GM23338 (cell line): ENCODE measurements at regions not wholly inside any gene's neighbourhood (a gene's known extent, or its start where the extent isn't known, plus 50 kb on each side); places are given as distances from the start of the nearest gene placed in this dataset.

Source experiments
- ATAC-seq: fragments of 200-7000 bp; cut with Tn5 transposase; 3 replicates; pipeline ENCODE4 v1.9.1; 2020
- DNase-seq: peaks from one replicate; pipeline ENCODE4 v3.0.0-alpha.2; 2015; ENCODE audit warnings: low spot score
- H2AFZ ChIP-seq: fragments of 200-600 bp; sonication (generic); 2 replicates; pipeline ENCODE4 v1.8.0; 2016; ENCODE audit warnings: antibody characterized with exemption, mild to moderate bottlenecking, moderate library complexity
- H3F3A ChIP-seq: fragments of 200-600 bp; sonication (generic); replicated peaks from 2 replicates; pipeline ENCODE4 v1.8.0; 2017; ENCODE audit warnings: antibody characterized with exemption, mixed run types, low read depth
- H3K27ac ChIP-seq: fragments of 200-600 bp; sonication (generic); 2 replicates; pipeline ENCODE4 v1.6.1; 2016; ENCODE audit warnings: low read depth
- H3K27me3 ChIP-seq: fragments of 200-600 bp; sonication (generic); 2 replicates; pipeline ENCODE4 v1.8.0; 2016; ENCODE audit warnings: mild to moderate bottlenecking, mixed run types, moderate library complexity; ENCODE audit not compliant: insufficient read depth
- H3K36me3 ChIP-seq: fragments of 200-600 bp; sonication (generic); 2 replicates; pipeline ENCODE4 v1.8.0; 2016; ENCODE audit warnings: mild to moderate bottlenecking; ENCODE audit not compliant: insufficient read depth
- H3K4me1 ChIP-seq: fragments of 200-600 bp; sonication (generic); 2 replicates; pipeline ENCODE4 v1.8.0; 2016; ENCODE audit warnings: mild to moderate bottlenecking, moderate library complexity; ENCODE audit not compliant: insufficient read depth
- H3K4me2 ChIP-seq: fragments of 200-600 bp; sonication (generic); 2 replicates; pipeline ENCODE4 v1.7.1; 2017; ENCODE audit warnings: mixed run types
- H3K4me3 ChIP-seq: fragments of 200-600 bp; sonication (generic); 2 replicates; pipeline ENCODE4 v1.6.1; 2016; ENCODE audit warnings: mixed run types
- H3K79me2 ChIP-seq: fragments of 200-600 bp; sonication (generic); replicated peaks from 2 replicates; pipeline ENCODE4 v1.8.0; 2017; ENCODE audit warnings: mild to moderate bottlenecking; ENCODE audit not compliant: insufficient read depth
- H3K9me2 ChIP-seq: fragments of 200-600 bp; sonication (generic); 2 replicates; pipeline ENCODE4 v1.8.0; 2017; ENCODE audit not compliant: insufficient read depth
- H4K20me1 ChIP-seq: fragments of 200-600 bp; sonication (generic); replicated peaks from 2 replicates; pipeline ENCODE4 v1.8.0; 2017; ENCODE audit warnings: mild to moderate bottlenecking; ENCODE audit not compliant: insufficient read depth
- H3K27ac Mint-ChIP-seq: 2 replicates; pipeline ENCODE4 v1.8.0; 2020; ENCODE audit warnings: inconsistent platforms, mild to moderate bottlenecking, moderate library complexity, mixed read lengths
- H3K27me3 Mint-ChIP-seq: 3 replicates; pipeline ENCODE4 v1.8.0; 2022; ENCODE audit warnings: low read depth, mild to moderate bottlenecking, moderate library complexity, mixed read lengths, inconsistent platforms; ENCODE audit not compliant: insufficient read depth, poor library complexity
- H3K36me3 Mint-ChIP-seq: 3 replicates; pipeline ENCODE4 v1.8.0; 2021; ENCODE audit warnings: low read depth, mild to moderate bottlenecking, inconsistent platforms, moderate library complexity, mixed read lengths
- H3K4me1 Mint-ChIP-seq: 3 replicates; pipeline ENCODE4 v1.8.0; 2020; ENCODE audit warnings: mild to moderate bottlenecking, inconsistent platforms, mixed read lengths
- H3K4me3 Mint-ChIP-seq: 3 replicates; pipeline ENCODE4 v1.8.0; 2021; ENCODE audit warnings: moderate library complexity, mild to moderate bottlenecking, inconsistent platforms, mixed read lengths
- H3K9me3 Mint-ChIP-seq: 3 replicates; pipeline ENCODE4 v1.8.0; 2020; ENCODE audit warnings: moderate library complexity, mild to moderate bottlenecking, inconsistent platforms, mixed read lengths
- CREB1 ChIP-seq: fragments of 250-450 bp; sonication (Bioruptor Pico); IDR thresholded peaks from 2 replicates; pipeline ENCODE4 v1.5.0; 2020; ENCODE audit warnings: low read depth, mild to moderate bottlenecking, moderate library complexity
- EZH2 ChIP-seq: fragments of 200-600 bp; sonication (generic); IDR thresholded peaks from one replicate; pipeline ENCODE4 v1.8.0; 2017; ENCODE audit warnings: antibody characterized with exemption, mild to moderate bottlenecking, low read depth; ENCODE audit not compliant: unreplicated experiment
- EZH2phosphoT487 ChIP-seq: fragments of 200-600 bp; sonication (generic); IDR thresholded peaks from one replicate; pipeline ENCODE4 v1.8.1; 2018; ENCODE audit warnings: antibody characterized with exemption; ENCODE audit not compliant: unreplicated experiment
- NANOG ChIP-seq: IDR thresholded peaks from 2 replicates; pipeline ENCODE4 v1.6.1; 2016; ENCODE audit warnings: antibody characterized with exemption, borderline replicate concordance
- POLR2AphosphoS5 ChIP-seq: IDR thresholded peaks from 2 replicates; pipeline ENCODE4 v1.6.1; 2016; ENCODE audit warnings: antibody characterized with exemption, low read depth
- STAT1 ChIP-seq: IDR thresholded peaks from one replicate; pipeline ENCODE4 v1.6.1; 2016; ENCODE audit warnings: antibody characterized with exemption; ENCODE audit not compliant: unreplicated experiment
- ZNF114 ChIP-seq: fragments of 250-450 bp; sonication (Bioruptor Pico); IDR thresholded peaks from 2 replicates; pipeline ENCODE4 v1.5.0; 2020; ENCODE audit warnings: mild to moderate bottlenecking, moderate library complexity
- ZNF331 ChIP-seq: fragments of 250-450 bp; sonication (Bioruptor Pico); IDR thresholded peaks from 2 replicates; pipeline ENCODE4 v1.5.0; 2020; ENCODE audit warnings: low read depth, mild to moderate bottlenecking, moderate library complexity
- TF ChIP-seq, protein P1 (sequence below): fragments of 250-450 bp; sonication (Bioruptor Pico); IDR thresholded peaks from 2 replicates; pipeline ENCODE4 v1.5.0; 2020; ENCODE audit warnings: mild to moderate bottlenecking, moderate library complexity
- TF ChIP-seq, protein P2 (sequence below): IDR thresholded peaks from 2 replicates; pipeline ENCODE4 v1.6.1; 2016; ENCODE audit warnings: antibody characterized with exemption
- TF ChIP-seq, protein P3 (sequence below), 2 experiments: fragments of 200-600 bp in 1 of 2; sonication (generic) in 1 of 2; conservative IDR thresholded peaks; 2 replicates each; pipeline versions ENCODE4 v1.5.1 to v1.6.1; 2016 to 2017; ENCODE audit warnings: antibody characterized with exemption in 2 of 2, low read depth in 2 of 2, mild to moderate bottlenecking in 2 of 2, moderate library complexity in 1 of 2

DNA sequence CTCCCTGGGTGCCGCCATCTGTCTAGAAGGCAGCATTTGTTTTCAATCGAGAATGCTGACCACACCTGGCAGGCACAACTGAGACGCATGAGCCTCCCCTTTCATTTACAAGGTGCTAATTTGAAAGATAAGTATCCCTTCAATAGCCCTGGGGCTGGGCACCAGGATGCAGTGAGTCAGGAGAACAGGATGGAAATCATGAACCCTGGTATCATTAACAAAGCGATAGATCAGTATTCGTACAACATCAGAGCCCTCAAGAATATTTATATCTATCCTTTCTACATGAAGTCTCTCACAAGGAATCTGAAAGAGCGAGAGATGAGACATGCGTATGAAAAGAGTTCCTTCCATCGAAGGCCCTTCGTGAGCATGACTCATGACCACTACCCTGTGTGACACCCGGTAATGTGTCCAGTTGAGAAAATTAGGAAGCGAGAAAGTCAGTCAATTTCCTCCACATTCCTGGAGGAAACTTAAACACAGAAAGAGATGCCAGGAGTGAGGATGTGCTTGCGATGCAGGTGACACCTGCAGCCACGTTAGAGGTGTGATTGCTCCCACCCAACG, 123.1 kb upstream of the PITRM1 start (continued):
- TF ChIP-seq, protein P1, sequence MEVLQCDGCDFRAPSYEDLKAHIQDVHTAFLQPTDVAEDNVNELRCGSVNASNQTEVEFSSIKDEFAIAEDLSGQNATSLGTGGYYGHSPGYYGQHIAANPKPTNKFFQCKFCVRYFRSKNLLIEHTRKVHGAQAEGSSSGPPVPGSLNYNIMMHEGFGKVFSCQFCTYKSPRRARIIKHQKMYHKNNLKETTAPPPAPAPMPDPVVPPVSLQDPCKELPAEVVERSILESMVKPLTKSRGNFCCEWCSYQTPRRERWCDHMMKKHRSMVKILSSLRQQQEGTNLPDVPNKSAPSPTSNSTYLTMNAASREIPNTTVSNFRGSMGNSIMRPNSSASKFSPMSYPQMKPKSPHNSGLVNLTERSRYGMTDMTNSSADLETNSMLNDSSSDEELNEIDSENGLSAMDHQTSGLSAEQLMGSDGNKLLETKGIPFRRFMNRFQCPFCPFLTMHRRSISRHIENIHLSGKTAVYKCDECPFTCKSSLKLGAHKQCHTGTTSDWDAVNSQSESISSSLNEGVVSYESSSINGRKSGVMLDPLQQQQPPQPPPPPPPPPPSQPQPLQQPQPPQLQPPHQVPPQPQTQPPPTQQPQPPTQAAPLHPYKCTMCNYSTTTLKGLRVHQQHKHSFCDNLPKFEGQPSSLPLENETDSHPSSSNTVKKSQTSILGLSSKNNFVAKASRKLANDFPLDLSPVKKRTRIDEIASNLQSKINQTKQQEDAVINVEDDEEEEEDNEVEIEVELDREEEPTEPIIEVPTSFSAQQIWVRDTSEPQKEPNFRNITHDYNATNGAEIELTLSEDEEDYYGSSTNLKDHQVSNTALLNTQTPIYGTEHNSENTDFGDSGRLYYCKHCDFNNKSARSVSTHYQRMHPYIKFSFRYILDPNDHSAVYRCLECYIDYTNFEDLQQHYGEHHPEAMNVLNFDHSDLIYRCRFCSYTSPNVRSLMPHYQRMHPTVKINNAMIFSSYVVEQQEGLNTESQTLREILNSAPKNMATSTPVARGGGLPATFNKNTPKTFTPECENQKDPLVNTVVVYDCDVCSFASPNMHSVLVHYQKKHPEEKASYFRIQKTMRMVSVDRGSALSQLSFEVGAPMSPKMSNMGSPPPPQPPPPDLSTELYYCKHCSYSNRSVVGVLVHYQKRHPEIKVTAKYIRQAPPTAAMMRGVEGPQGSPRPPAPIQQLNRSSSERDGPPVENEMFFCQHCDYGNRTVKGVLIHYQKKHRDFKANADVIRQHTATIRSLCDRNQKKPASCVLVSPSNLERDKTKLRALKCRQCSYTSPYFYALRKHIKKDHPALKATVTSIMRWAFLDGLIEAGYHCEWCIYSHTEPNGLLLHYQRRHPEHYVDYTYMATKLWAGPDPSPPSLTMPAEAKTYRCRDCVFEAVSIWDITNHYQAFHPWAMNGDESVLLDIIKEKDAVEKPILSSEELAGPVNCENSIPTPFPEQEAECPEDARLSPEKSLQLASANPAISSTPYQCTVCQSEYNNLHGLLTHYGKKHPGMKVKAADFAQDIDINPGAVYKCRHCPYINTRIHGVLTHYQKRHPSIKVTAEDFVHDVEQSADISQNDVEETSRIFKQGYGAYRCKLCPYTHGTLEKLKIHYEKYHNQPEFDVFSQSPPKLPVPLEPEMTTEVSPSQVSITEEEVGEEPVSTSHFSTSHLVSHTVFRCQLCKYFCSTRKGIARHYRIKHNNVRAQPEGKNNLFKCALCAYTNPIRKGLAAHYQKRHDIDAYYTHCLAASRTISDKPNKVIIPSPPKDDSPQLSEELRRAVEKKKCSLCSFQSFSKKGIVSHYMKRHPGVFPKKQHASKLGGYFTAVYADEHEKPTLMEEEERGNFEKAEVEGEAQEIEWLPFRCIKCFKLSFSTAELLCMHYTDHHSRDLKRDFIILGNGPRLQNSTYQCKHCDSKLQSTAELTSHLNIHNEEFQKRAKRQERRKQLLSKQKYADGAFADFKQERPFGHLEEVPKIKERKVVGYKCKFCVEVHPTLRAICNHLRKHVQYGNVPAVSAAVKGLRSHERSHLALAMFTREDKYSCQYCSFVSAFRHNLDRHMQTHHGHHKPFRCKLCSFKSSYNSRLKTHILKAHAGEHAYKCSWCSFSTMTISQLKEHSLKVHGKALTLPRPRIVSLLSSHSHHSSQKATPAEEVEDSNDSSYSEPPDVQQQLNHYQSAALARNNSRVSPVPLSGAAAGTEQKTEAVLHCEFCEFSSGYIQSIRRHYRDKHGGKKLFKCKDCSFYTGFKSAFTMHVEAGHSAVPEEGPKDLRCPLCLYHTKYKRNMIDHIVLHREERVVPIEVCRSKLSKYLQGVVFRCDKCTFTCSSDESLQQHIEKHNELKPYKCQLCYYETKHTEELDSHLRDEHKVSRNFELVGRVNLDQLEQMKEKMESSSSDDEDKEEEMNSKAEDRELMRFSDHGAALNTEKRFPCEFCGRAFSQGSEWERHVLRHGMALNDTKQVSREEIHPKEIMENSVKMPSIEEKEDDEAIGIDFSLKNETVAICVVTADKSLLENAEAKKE (CRISPR knock-in tag) = no peak
- TF ChIP-seq, protein P2, sequence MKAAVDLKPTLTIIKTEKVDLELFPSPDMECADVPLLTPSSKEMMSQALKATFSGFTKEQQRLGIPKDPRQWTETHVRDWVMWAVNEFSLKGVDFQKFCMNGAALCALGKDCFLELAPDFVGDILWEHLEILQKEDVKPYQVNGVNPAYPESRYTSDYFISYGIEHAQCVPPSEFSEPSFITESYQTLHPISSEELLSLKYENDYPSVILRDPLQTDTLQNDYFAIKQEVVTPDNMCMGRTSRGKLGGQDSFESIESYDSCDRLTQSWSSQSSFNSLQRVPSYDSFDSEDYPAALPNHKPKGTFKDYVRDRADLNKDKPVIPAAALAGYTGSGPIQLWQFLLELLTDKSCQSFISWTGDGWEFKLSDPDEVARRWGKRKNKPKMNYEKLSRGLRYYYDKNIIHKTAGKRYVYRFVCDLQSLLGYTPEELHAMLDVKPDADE = no peak
- TF ChIP-seq STAT1 = no peak
- TF ChIP-seq, protein P3, sequence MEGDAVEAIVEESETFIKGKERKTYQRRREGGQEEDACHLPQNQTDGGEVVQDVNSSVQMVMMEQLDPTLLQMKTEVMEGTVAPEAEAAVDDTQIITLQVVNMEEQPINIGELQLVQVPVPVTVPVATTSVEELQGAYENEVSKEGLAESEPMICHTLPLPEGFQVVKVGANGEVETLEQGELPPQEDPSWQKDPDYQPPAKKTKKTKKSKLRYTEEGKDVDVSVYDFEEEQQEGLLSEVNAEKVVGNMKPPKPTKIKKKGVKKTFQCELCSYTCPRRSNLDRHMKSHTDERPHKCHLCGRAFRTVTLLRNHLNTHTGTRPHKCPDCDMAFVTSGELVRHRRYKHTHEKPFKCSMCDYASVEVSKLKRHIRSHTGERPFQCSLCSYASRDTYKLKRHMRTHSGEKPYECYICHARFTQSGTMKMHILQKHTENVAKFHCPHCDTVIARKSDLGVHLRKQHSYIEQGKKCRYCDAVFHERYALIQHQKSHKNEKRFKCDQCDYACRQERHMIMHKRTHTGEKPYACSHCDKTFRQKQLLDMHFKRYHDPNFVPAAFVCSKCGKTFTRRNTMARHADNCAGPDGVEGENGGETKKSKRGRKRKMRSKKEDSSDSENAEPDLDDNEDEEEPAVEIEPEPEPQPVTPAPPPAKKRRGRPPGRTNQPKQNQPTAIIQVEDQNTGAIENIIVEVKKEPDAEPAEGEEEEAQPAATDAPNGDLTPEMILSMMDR (conservative IDR thresholded peaks at IDR 0.05; ENCODE audit: low read depth in 2 of 2) = no peak

DNA sequence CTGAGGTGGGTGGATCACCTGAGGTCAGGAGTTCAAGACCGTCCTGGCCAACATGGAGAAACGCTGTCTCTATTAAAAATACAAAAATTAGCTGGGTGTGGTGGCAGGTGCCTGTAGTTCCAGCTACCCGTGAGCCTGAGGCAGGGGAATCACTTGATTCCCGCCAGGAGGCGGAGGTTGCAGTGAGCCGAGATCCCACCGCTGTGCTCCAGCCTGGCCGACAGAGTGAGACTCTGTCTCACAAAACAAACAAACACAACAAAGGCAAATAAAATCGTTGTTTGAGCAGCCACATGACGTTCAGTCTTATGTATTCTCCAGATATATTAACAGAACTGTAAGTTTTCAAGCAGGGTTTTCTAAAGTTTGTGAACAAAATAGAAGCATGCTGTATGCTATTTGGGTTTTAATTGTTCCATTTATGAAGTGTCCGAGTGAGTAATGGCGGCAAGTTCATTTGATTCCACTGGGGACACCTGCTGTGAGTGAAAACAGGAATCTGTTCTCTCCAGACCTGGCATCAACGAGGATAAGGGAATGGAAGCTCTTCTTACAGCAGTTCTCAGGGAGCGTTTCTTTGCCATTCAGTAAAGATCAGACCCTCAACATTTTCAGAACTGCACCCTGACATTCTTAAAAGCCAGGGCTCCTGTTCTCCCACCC, 122.5 kb upstream of the PITRM1 start:
- no peaks in the 10 kb centered on the region for H3K9me3 Mint-ChIP-seq
- Histone ChIP-seq H2AFZ (peak overlapping the region; percentile 43; the same call in 1 of the 2 replicates), H3K9me2 (no peaks in the 10 kb centered on the region), H3K27ac (no peak overlapping the region), H3K4me3 (no peak overlapping the region), H3K79me2 (no peaks in the 10 kb centered on the region), H3K4me2 (no peak overlapping the region), H4K20me1 (no peaks in the 10 kb centered on the region), H3K4me1 (no peaks in the 10 kb centered on the region; the same call in 1 of the 2 replicates), H3K36me3 (no peaks in the 10 kb centered on the region), H3F3A (no peaks in the 10 kb centered on the region), H3K27me3 (no peaks in the 10 kb centered on the region)
- no peak overlapping the region; the same call in 1 of the 2 replicates for H3K27ac Mint-ChIP-seq
- H3K27me3 Mint-ChIP-seq = peaks cover 4% of the 10 kb centered on the region
- H3K36me3 Mint-ChIP-seq = no peaks in the 10 kb centered on the region
- DNase-seq (no peak), ATAC-seq (no peak)
- H3K4me1 Mint-ChIP-seq = peaks cover 16% of the 10 kb centered on the region
- H3K4me3 Mint-ChIP-seq = no peak overlapping the region
- no peak for TF ChIP-seq ZNF331 (CRISPR knock-in tag)
- no peak for TF ChIP-seq ZNF114 (CRISPR knock-in tag)
- TF ChIP-seq, protein P2 = no peak
- TF ChIP-seq STAT1 = no peak
- TF ChIP-seq EZH2phosphoT487 = no peak
- TF ChIP-seq POLR2AphosphoS5 = no peak
- no peak for TF ChIP-seq EZH2
- TF ChIP-seq NANOG = no peak
- no peak for TF ChIP-seq CREB1 (CRISPR knock-in tag)
